GM19397 (cell line): ENCODE measurements at regions not wholly inside any gene's neighbourhood (a gene's known extent, or its start where the extent isn't known, plus 50 kb on each side); places are given as distances from the start of the nearest gene placed in this dataset.

Source experiments
- ATAC-seq: cut with Tn5 transposase; IDR thresholded peaks from one replicate; pipeline ENCODE4 v1.9.1; 2021; ENCODE audit warnings: mild to moderate bottlenecking, moderate library complexity; ENCODE audit not compliant: unreplicated experiment

DNA sequence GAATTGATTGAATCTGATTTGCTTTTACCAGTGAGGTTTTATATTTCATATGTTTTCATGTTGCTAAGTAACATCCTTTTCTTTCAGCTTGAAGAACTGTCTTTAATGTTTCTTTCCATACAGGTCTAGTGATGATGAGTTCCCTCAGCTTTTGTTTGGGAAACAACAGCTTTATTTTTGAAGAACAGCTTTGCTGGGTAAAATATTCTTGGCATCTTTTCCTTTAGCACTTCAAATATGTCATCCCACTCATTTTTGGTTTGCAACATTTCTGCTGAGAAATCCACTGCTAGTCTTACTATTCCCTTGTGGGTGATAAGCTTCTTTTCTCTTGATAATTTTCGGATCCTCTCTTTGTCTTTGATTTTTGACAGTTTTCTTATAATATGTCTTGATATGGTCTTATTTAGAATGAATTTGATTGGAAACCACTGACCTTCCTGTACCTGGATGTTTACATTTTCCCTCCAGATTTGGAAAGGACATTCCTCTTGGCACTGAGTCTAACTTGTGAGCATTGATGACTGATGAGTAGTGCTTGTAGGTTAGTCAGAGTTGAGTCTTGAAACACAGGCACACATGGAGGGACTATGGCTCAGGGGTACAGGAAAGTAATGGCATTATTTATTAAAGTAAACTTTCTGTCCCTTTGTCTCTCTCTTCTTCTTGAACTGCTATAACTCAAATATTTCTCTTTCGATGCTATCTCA is 220.3 kb downstream of the SPATA31D1 start:
- no peak for ATAC-seq

DNA sequence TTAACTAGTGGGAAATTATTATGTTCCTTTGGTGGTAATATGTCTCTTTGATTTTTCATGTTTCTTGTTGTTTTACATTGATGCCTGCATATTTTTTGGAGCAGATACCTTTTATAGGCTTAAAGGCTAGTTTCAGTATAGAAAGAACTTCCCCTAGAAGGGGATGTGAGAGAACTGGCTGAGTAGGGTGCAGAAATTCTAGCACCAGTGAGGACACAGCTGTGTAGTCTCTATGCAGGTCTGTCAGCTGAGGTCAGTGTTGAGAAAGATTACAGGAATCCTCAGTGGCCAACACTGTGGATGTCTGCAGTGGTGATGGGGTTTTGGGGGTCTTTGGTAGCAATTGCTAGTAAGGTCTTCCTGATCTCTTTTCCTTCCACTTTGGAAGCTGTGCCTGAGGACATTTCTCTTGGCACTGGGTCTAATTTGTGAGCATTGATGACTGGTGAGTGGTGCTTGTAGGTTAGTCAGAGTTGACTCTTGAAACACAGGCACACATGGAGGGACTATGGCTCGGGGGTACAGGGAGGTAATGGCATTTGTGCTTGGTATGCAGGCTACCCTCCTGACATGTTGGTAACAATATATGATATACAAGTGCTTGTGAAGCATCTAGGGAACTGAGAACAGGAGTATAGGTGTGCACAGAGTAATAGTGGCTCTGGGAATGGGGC is 221.4 kb downstream of the SPATA31D1 start:
- no peak for ATAC-seq

DNA sequence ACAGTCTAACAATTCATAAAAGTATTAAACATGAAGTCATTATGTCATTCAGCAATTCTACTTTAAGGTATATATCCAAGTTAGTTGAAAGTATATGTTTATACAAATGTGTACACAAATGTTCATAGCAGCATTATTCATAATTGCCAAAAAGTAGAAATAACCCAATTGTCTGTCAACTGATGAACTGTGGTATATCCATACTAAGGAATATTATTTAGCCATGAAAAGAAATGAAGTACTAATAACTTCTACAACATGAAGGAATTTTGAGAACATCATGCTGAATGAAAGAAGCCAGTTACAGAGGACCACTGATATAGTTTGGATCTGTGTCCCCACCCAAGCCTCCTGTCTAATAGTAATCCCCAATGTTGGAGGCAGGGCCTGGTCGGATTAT is 224.3 kb downstream of the SPATA31D1 start:
- no peak for ATAC-seq

DNA sequence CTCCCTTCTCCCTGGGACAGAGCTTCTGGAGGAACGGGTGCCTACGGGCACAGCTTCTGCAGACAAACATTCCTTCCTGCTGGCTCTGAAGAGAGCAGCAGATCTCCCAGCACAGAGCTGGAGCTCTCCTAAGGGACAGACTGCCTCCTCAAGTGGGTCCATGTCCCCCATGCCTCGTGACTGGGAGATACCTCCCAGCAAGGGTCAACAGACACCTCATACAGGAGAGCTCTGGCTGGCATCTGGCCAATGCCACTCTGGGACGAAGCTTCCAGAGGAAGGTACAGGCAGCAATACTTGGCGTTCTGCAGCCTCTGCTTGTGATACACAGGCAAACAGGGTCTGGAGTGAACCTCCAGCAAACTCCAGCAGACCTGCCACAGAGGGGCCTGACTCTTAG is 227.9 kb downstream of the SPATA31D1 start:
- no peak for ATAC-seq

DNA sequence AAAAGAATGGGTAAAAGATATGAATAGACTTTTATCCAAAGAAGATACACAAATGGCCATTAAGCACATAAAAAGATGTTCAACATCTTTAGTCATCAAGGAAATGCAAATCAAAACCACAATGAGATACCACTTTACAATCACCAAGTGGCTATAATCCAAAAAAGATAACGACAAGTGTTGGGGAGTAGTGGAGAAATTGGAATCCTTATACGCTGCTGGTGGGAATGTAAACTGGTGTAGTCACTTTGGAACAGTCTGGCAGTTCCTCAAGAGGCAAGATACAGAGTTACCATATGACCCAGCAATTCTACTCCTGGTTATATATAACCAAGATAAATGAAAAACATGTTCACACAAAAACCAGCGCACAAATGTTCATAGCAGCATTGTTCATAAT is 234.9 kb downstream of the SPATA31D1 start:
- ATAC-seq: no peak

DNA sequence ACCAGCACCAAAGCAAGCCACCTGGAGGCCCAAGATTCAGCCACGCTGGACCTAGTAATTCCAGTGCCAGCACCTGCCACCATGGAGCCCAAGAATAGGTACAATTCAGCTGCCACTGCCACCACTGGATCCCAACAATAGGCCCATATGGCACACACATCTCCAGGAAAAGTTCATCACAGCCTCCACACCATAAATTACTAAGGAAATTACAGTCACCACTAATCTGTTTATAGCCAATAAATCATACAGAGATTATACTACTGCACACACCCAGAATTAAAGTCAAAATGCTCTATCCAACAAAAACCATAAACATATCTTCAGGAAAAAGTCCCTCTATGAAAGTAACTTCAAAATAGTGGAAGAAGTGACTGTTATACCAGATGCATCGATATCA is 242.8 kb downstream of the SPATA31D1 start:
- ATAC-seq: no peak

DNA sequence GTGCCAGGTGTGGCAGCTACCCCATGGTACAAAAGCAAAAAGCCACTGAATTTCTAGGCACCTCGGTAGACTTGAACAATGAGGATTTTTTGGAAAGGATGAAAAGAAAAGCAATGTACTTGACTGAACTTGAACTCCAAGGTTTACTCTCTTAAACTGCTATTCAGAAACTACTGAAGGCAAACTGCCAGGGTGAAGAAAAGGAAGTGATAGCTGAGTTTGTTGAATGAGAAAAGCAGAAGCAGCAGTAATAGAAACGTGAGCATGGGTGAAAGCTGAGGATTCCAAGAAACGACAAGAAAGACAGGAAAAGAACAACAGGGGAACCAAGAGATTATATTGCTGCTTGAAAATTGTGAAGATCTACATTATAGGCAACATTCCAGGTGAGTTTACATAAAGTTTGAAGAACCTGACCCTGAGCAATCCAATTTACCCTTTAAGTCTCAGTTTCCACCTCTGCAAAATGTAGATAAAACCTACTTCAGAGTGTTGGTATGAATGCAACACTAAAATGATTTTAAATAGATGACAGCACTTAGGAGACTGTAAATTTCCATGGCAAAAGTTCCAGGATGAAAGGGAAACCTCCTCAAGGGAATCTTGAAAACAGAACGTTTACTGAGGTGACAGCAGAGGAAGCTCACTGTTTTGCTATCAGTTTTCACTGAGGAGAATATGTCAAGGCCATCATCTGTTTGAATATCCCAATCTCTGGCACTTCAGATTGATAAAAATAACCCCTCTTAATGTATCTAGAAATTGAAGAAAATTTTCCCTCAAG is 245.8 kb downstream of the SPATA31D1 start:
- ATAC-seq: no peak

DNA sequence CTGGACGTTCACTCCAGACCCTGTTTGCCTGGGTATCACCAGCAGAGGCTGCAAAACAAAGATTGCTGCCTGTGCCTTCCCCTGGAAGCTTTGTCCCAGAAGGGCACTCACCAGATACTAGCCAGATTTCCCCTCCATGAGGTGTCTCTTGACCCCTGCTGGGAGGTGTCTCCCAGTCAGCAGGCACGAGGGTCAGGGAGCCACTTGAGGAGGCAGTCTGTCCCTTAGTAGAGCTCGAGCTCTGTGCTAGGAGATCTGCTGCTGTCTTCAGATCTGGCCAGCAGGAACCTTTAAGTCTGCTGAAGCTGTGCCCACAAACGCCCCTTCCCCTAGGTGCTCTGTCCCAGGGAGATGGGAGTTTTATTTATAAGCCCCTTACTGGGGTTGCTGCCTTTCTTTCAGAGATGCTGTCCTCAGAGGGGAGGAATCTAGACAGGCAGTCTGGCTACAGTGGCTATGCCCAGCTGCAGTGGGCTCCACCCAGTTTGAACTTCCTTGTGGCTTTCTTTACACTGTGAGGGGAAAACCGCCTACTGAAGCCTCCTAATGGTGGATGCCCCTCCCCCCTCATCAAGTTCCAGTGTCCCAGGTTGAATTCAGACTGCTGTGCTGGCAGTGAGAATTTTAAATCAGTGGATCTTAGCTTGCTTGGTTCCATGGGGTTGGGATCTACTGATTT is 253.9 kb downstream of the SPATA31D1 start:
- ATAC-seq: no peak

DNA sequence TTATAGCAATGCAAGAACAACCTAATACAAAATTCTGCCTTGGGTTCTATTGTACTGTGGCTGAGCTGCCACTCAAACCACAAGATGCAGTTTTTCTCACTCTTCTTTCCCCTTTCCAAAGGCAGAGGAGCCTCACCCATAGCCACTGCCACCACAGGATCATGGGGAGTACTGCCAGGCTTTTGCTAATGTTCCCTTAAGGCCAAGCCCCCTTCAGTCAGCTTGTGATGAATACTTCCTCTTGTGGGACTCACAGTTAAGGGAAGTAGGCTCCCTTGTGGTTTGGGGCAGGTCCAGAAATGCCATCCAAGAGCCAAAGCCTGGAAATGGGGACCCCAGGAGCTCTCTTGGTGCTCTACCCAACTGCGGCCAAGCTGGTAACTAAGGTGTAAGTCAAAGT is 258.7 kb downstream of the SPATA31D1 start:
- ATAC-seq: no peak

DNA sequence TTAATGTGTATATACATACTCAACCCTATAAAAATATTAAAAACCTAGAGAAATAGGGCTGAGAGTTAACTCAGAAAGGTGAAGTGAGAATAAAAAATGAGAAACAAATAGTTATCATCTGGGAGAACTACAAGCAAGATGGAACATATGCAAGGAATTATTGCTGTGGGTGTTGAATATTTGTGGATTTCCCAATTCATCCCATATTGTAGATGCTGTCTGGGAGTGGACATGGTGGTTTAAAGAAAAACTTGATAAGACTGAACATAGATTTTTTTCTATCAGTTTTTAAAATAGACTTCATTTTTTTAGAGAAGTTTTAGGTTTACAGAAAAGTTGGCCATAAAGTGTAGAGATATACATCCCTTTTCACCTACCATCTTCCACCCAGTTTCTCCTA is 263.5 kb downstream of the SPATA31D1 start:
- ATAC-seq: no peak

DNA sequence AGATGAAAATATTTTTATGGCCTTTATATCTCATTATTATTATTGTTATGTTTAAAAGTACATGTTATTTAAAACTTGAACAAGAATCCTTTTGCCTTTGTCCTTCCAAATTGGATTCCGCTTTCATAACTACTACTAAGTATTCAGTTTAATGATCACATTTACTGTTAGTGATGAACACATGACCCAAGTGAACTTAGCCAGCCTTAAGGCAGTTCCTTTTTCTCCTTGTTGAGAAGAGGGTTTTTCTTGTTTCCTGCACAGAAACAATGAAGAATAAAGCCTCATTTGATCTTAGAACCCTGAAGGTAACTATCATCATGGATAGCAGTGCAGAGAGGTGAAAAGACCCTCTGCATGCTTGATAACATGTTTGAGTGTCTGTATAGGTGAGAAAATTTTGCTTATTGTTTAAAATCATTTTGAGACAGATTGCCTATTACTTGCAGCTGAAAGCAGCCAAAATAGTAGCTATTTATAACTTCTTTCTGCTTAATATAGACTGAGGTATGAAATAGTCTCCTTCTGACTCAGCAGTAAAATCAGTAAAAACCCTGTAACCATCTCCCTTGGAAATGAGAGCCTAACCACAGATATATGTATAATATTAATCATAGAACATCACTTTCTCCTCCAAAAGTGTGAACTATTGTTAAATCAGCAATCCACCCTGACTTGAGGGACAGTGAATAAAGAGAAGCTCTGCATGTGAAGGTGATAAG is 266.2 kb downstream of the SPATA31D1 start:
- no peak for ATAC-seq

DNA sequence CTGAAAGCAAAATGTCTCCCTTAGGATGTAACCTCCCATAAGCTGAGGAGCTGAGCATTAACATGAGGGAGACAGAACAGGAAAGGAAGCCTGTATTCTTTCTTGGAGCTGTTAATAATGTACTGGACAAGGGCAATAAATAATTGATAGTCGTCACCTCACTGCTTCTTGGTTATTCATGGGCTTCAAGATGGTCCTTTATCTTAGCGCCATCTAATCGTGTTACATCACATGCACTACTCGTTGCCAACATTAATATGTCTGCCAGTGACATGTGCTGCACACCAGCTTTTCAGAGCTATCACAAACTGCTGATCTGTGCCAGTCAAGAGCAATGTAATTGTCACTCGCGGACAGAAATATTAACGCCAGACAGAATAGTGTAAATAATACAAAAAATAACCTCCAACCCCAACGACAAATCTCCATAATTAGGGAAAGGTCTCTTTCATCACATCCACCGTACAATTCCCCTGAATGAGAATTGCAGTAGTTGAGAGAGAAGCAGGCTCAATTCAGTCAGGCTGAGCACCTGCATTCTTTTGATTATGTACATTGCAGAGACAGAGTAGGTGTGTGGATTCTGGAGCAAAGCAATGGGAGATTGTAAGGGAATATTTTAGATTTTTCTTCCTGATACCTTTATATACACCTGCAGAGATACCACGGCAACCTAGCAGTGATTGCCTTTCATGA is 267.1 kb downstream of the SPATA31D1 start:
- ATAC-seq: no peak

DNA sequence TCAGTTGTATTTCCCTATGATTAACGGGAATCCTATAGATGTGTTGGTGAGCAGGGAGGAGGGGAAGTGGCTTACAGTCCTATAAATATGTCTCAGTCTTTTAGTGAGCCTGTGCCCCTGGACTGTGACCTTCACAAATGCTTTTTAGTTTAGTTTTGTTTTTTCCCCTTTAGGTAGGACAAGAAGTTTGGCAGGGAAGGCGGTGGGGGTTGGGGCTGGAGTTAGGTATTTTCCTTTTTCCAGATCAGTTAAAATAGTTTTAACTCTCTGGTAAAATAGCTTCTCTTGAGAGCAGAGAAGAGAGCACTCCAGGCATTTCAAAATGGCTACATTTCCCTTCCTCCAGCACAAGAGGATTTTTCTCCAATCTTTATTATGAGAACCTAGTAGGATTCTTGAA is 272.1 kb downstream of the SPATA31D1 start:
- no peak for ATAC-seq

DNA sequence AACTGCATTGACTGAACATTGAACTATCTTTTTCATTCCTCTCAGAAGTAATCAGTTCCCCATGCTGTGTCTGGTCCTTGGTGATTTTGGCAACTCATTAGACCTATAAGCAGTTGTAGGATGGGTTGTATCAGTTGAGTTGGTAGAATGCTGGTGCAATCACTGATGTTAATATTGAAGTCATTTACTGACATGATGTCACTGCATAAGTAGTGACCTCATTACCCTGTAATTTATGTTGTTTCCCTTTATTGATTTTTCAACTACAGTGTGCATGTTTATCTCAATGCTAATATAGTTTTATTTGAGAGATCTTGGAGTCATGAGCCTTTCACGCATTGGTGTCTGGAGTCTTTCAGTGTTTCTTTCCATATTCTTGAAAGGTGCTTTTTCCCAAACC is 275.0 kb downstream of the SPATA31D1 start:
- ATAC-seq: no peak

DNA sequence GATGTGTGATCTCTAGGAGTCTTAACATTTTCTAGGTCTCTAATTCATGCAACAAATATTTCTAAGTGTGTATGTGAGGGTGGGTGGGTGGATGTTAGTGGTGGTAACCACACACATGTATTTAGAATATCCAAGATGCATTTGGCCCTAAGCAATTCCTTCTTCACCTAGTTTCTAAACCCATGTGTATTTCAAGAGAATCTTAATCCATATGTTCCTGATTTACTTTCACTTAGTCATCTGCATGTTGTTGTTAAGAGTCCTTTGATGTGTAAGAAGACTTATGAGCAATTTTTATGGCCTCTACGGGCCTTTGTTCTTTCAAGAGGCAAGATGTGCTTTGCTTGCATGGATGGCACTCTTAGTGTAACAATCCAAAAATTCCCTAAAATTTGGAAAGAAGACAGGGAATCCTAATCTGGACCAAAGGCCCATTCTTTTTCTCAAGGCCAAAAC is 282.6 kb downstream of the SPATA31D1 start:
- ATAC-seq: no peak

DNA sequence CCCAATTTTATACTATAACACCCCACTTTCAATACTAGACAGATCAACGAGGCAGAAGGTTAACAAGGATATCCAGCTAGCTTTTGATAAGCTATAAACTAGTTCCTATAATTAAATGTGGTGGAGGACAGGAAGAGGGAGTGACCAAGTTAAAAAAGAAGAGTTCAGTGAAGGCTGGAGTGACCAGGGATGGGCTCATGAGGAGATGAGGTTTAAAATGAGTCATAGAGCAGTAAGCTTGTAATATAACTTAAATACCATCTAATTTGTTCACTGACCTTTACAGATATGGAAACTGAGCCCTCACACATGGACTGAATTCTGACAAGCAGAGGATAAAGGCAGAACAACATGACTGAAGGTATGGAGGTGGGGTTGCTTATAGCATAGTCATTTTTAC is 284.5 kb downstream of the SPATA31D1 start:
- ATAC-seq: no peak

DNA sequence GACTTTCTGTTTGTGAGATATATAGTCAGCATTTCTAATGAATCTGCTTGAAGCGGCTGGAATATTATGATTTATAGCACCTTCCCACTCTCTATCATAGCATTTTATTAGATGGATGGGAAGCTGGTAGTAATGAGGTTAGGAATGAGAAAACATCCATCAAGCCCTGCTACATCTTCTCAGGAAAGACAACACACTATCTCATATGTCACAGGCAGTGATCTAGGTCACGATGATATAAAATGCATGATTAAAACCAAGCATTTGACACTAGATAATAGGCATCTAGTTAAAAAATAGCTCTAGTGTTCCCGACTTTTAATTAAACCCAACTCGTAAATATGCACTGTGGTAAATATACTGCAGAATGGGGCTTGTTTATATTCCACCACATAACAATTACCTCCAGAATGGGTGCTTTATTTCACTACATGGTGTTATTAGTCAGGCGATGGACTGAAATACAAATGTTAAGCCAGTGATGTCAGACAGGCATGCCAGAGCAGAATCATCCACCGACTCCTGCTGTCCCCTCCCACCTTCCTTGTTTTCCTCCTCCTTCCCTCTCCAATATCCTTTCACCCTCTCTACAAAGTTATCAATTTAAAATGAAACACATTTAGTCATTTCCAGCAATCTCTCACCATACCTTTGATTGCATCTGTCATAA is 286.8 kb downstream of the SPATA31D1 start:
- ATAC-seq: no peak

DNA sequence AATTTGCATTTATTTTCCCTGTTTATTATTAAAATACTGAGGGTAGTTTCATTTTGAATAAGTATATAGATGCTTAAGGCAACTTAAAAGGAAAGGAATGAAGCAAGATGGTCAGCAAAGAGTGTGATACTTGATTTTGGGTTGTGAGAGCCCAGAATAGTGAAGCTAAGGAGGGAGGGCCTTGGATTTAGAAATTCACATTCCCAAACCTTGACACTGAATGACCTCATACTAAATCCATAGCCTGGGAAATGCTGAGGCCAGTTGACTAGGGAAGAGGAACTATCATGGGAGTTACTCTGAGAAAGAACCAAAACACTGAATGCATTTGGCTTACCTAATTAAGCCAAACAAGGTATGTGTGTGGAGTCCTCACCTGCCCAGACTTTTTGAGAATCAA is 292.5 kb downstream of the SPATA31D1 start:
- no peak for ATAC-seq

DNA sequence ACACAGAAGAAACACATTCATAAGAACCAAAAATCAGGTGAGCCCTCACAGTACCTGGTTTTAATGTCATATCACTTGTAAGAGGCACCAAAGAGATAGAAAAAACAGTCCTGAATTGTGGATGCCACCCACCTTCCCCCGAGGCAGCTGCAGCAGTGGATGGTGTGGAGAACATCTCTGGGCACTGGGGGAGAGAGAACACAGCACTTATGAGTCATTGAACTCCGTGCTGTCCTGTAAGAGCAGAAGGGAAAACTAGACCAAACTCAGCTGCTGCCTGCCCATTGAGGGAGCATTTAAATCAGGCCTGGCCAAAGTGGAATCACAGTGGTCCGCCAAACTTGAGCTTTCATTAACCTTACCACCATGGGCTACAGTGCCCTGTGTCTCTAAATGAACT is 296.2 kb downstream of the SPATA31D1 start:
- ATAC-seq: no peak

DNA sequence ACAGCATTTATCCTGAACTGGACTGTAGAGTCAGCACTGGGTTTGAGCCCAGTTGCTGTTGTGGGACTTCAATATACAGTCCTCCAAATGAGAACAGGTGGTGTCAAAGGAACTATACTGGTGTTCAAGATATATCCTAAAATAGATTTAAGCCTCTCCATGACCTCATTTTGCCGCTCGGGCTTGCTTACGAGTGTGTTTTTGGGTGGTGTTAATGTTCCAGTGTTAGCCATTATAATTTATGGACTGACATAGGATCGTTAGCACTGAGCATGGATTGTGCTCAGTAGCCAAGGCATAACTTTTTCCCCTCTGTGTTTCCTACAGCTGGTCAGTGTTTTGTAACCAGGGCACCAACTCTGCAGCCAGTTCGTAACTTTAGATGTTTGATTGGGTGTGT is 306.6 kb downstream of the SPATA31D1 start:
- no peak for ATAC-seq
